CD14-positive monocyte (primary cell): ENCODE measurements at regions not wholly inside any gene's neighbourhood (a gene's known extent, or its start where the extent isn't known, plus 50 kb on each side); places are given as distances from the start of the nearest gene placed in this dataset.

Experiments used
- DNase-seq, 3 donors: peaks; one replicate each; pipeline ENCODE4 v3.0.0-alpha.2; 2011 to 2022
- H2AFZ ChIP-seq: 2 replicates; pipeline ENCODE4 v1.6.0; 2012; ENCODE audit warnings: mild to moderate bottlenecking, low read depth, low read length, inconsistent platforms; ENCODE audit not compliant: insufficient read depth, poor library complexity, severe bottlenecking
- H3K27ac ChIP-seq, 2 donors: 1 replicate in 1 of 2; 2 replicates in 1 of 2; pipeline ENCODE4 v1.5.1; 2012 to 2013; ENCODE audit warnings: low read length in 2 of 2, control low read depth in 1 of 2, inconsistent platforms in 1 of 2, low read depth in 1 of 2, mild to moderate bottlenecking in 1 of 2
- H3K27me3 ChIP-seq, 2 donors: one replicate each; pipeline versions ENCODE4 v1.6.0 to v1.6.1; 2011 to 2013; ENCODE audit warnings: low read length in 2 of 2; ENCODE audit not compliant: control insufficient read depth in 2 of 2, insufficient read depth in 2 of 2
- H3K36me3 ChIP-seq, 2 donors: replicated peaks in 1 of 2; 1 replicate in 1 of 2; 2 replicates in 1 of 2; pipeline versions ENCODE4 v1.5.1 to v1.6.1; 2012 to 2013; ENCODE audit warnings: low read length in 2 of 2, control low read depth in 1 of 2, inconsistent platforms in 1 of 2, mild to moderate bottlenecking in 1 of 2; ENCODE audit not compliant: insufficient read depth in 2 of 2, control insufficient read depth in 1 of 2
- H3K4me1 ChIP-seq, 2 donors: 1 replicate in 1 of 2; 2 replicates in 1 of 2; pipeline versions ENCODE4 v1.5.1 to v1.6.1; 2012 to 2013; ENCODE audit warnings: low read length in 2 of 2, control low read depth in 1 of 2, inconsistent platforms in 1 of 2, mild to moderate bottlenecking in 1 of 2, moderate library complexity in 1 of 2; ENCODE audit not compliant: insufficient read depth in 2 of 2, control insufficient read depth in 1 of 2
- H3K4me2 ChIP-seq: replicated peaks from 2 replicates; pipeline ENCODE3; 2012; ENCODE audit warnings: low read length, moderate library complexity, mild to moderate bottlenecking; ENCODE audit not compliant: poor library complexity, severe bottlenecking; ENCODE audit errors: extremely low read depth
- H3K4me3 ChIP-seq, 3 experiments: fragments of 200-600 bp in 1 of 3; sonication (generic) in 1 of 3; replicated peaks in 1 of 3; 1 replicate in 2 of 3; 2 replicates in 1 of 3; pipeline ENCODE4 v1.5.1; 2011 to 2013; ENCODE audit warnings: low read length in 3 of 3, mild to moderate bottlenecking in 3 of 3, control low read depth in 2 of 3, low read depth in 2 of 3, inconsistent platforms in 1 of 3, moderate library complexity in 1 of 3
- H3K79me2 ChIP-seq: 2 replicates; pipeline ENCODE4 v1.6.0; 2012; ENCODE audit warnings: mild to moderate bottlenecking, control low read depth, inconsistent platforms, low read length, moderate library complexity; ENCODE audit not compliant: insufficient read depth
- H3K9ac ChIP-seq: 2 replicates; pipeline ENCODE4 v1.6.0; 2017; ENCODE audit warnings: low read length, mild to moderate bottlenecking; ENCODE audit not compliant: insufficient read depth, poor library complexity, severe bottlenecking
- H3K9me3 ChIP-seq, 2 donors: replicated peaks in 1 of 2; 1 replicate in 1 of 2; 2 replicates in 1 of 2; pipeline versions ENCODE4 v1.5.1 to v1.6.1; 2012 to 2013; ENCODE audit warnings: low read length in 2 of 2, control low read depth in 1 of 2; ENCODE audit not compliant: control insufficient read depth in 1 of 2, insufficient read depth in 1 of 2
- H4K20me1 ChIP-seq: 2 replicates; pipeline ENCODE4 v1.6.0; 2012; ENCODE audit warnings: mild to moderate bottlenecking, low read length, control low read depth, moderate library complexity; ENCODE audit not compliant: insufficient read depth
- H3K27ac Mint-ChIP-seq, 7 donors: one replicate each; pipeline ENCODE4 v1.8.0; 2020; ENCODE audit warnings: mild to moderate bottlenecking in 7 of 7, mixed read lengths in 7 of 7, moderate library complexity in 6 of 7, inconsistent platforms in 2 of 7
- H3K27me3 Mint-ChIP-seq, 3 donors: one replicate each; pipeline ENCODE4 v1.8.0; 2021 to 2022; ENCODE audit warnings: low read depth in 3 of 3, mild to moderate bottlenecking in 3 of 3, mixed read lengths in 3 of 3, moderate library complexity in 3 of 3, inconsistent platforms in 1 of 3
- H3K36me3 Mint-ChIP-seq, 2 donors: one replicate each; pipeline ENCODE4 v1.8.0; 2020; ENCODE audit warnings: mixed read lengths in 2 of 2, inconsistent platforms in 1 of 2, mild to moderate bottlenecking in 1 of 2
- H3K4me1 Mint-ChIP-seq: one replicate; pipeline ENCODE4 v1.8.0; 2020; ENCODE audit warnings: mild to moderate bottlenecking, mixed read lengths
- H3K4me3 Mint-ChIP-seq, 2 donors: one replicate each; pipeline ENCODE4 v1.8.0; 2020; ENCODE audit warnings: mild to moderate bottlenecking in 2 of 2, mixed read lengths in 2 of 2, moderate library complexity in 1 of 2
- H3K9me3 Mint-ChIP-seq, 7 donors: one replicate each; pipeline ENCODE4 v1.8.0; 2020 to 2022; ENCODE audit warnings: mixed read lengths in 7 of 7, mild to moderate bottlenecking in 6 of 7, moderate library complexity in 6 of 7, inconsistent platforms in 2 of 7
- WGBS: methylation state at CpG from one replicate; pipeline ENCODE4 v1.1.5; 2013; ENCODE audit warnings: missing lambda C conversion rate; ENCODE audit not compliant: insufficient coverage; 5-methylcytosine and 5-hydroxymethylcytosine counted together
- intact Hi-C, 2 donors: fragments of 100-400 bp; cut with micrococcal nuclease; formaldehyde crosslinking; loops; one replicate each; pipeline versions ENCODE4 v1.15.0 to v1.15.1; 2023
- TF ChIP-seq, protein P1 (sequence below): fragments of 200-600 bp; IDR thresholded peaks from one replicate; pipeline ENCODE4 v1.8.0; 2022; ENCODE audit warnings: antibody characterized with exemption, mild to moderate bottlenecking

DNA sequence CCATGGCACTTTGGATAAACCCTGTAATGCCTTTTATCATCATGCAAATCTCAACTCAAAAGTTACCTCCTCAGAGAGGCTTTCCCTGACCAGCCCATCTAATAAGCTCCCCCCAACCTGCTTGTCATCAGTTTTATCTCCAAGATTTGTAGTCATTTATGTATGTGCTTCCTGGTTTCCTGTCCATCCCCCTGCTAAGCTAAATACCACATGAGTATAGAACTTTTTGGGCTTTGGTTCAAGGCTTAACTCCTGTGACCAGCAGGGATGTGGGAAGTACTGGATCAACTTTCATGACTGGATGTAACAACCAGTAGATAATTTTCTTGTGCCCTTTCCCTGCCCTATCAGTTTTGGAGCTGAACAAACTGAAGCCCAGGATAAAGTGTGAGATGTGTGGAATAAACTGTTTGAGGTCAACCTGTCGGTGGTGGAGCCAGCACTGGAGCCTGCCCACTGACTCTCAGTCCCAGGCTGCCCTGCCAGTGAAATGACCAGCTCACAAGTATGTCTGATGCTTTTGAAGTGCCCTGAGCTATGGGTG is 148.6 kb downstream of the CYP26A1 start:
- H3K36me3 Mint-ChIP-seq: no peaks in the 10 kb centered on the region
- 88% methylated on average over 1 of the region's 1 CpG for WGBS
- Histone ChIP-seq H3K27me3 (no peaks in the 10 kb centered on the region), H4K20me1 (no peaks in the 10 kb centered on the region), H3K36me3 (no peaks in the 10 kb centered on the region), H3K9me3 (no peaks in the 10 kb centered on the region), H3K4me3 (no peak overlapping the region), H3K9ac (no peak overlapping the region), H2AFZ (no peak overlapping the region), H3K27ac (no peak overlapping the region), H3K79me2 (no peaks in the 10 kb centered on the region), H3K4me2 (no peak overlapping the region), H3K4me1 (no peaks in the 10 kb centered on the region)
- TF ChIP-seq, protein P1, sequence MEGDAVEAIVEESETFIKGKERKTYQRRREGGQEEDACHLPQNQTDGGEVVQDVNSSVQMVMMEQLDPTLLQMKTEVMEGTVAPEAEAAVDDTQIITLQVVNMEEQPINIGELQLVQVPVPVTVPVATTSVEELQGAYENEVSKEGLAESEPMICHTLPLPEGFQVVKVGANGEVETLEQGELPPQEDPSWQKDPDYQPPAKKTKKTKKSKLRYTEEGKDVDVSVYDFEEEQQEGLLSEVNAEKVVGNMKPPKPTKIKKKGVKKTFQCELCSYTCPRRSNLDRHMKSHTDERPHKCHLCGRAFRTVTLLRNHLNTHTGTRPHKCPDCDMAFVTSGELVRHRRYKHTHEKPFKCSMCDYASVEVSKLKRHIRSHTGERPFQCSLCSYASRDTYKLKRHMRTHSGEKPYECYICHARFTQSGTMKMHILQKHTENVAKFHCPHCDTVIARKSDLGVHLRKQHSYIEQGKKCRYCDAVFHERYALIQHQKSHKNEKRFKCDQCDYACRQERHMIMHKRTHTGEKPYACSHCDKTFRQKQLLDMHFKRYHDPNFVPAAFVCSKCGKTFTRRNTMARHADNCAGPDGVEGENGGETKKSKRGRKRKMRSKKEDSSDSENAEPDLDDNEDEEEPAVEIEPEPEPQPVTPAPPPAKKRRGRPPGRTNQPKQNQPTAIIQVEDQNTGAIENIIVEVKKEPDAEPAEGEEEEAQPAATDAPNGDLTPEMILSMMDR: no peak
- DNase-seq: no peak
- H3K27me3 Mint-ChIP-seq: peaks cover 0 to 8% (median 5%) of the 10 kb centered on the region in 3 donors
- H3K4me1 Mint-ChIP-seq: no peaks in the 10 kb centered on the region
- peak overlapping the region in 1 of 7 donors; percentile 24 for H3K27ac Mint-ChIP-seq
- intact Hi-C loops: loop anchor here (10.0 kb wide), 1 partner anchor 107 kb away; no protein-coding TSS in a partner anchor
- no peak overlapping the region for H3K4me3 Mint-ChIP-seq
- peaks cover 0 to 3% (median 0%) of the 10 kb centered on the region in 7 donors for H3K9me3 Mint-ChIP-seq

DNA sequence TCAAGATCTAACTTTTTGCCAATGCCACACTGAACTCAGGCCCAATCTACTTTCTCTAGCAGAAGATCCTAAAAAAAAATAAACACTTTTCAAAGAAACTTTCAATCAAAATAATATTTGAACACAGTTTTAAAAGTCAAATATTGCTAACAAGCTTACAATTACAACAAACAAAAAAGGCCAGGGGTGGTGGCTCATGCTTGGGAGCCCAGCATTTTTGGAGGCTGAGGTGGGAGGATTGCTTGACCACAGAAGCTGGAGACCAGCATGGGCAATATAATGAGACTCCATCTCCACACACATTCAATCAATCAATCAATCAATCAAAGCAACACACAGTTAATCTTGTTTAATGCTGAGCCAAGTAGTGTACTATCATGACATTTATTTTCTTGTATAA is 149.2 kb downstream of the CYP26A1 start:
- Histone ChIP-seq H3K4me1 (no peaks in the 10 kb centered on the region), H3K9me3 (no peaks in the 10 kb centered on the region), H3K27me3 (no peaks in the 10 kb centered on the region), H3K79me2 (no peaks in the 10 kb centered on the region), H2AFZ (no peak overlapping the region), H3K4me2 (no peak overlapping the region), H3K4me3 (no peak overlapping the region), H3K9ac (no peak overlapping the region), H3K27ac (no peak overlapping the region), H3K36me3 (no peaks in the 10 kb centered on the region), H4K20me1 (no peaks in the 10 kb centered on the region)
- DNase-seq: no peak
- no peak overlapping the region for H3K4me3 Mint-ChIP-seq
- no peaks in the 10 kb centered on the region for H3K36me3 Mint-ChIP-seq
- no peak overlapping the region for H3K27ac Mint-ChIP-seq
- peaks cover 0 to 3% (median 0%) of the 10 kb centered on the region in 7 donors for H3K9me3 Mint-ChIP-seq
- intact Hi-C loops: loop anchor here (10.0 kb wide), 1 partner anchor 108 kb away; no protein-coding TSS in a partner anchor
- TF ChIP-seq, protein P1: no peak
- peaks cover 0 to 8% (median 5%) of the 10 kb centered on the region in 3 donors for H3K27me3 Mint-ChIP-seq
- no peaks in the 10 kb centered on the region for H3K4me1 Mint-ChIP-seq
